Activated naive CD8-positive, alpha-beta T cell (primary cell): ENCODE measurements at regions not wholly inside any gene's neighbourhood (a gene's known extent, or its start where the extent isn't known, plus 50 kb on each side); places are given as distances from the start of the nearest gene placed in this dataset.

Experiments
- H3K27ac Mint-ChIP-seq: one replicate; pipeline ENCODE4 v1.8.0; 2021; ENCODE audit warnings: mixed read lengths
- H3K27me3 Mint-ChIP-seq: one replicate; pipeline ENCODE4 v1.8.0; 2021; ENCODE audit warnings: mixed read lengths
- H3K36me3 Mint-ChIP-seq: one replicate; pipeline ENCODE4 v1.8.0; 2021; ENCODE audit warnings: mixed read lengths
- H3K4me1 Mint-ChIP-seq: one replicate; pipeline ENCODE4 v1.8.0; 2021; ENCODE audit warnings: low read depth, mixed read lengths
- H3K4me3 Mint-ChIP-seq: one replicate; pipeline ENCODE4 v1.8.0; 2021; ENCODE audit warnings: mild to moderate bottlenecking, mixed read lengths
- H3K9me3 Mint-ChIP-seq: one replicate; pipeline ENCODE4 v1.8.0; 2021; ENCODE audit warnings: low read depth, mixed read lengths

- H3K4me1 Mint-ChIP-seq = no peaks in the 10 kb centered on the region
- no peak overlapping the region for H3K27ac Mint-ChIP-seq
- H3K27me3 Mint-ChIP-seq = no peaks in the 10 kb centered on the region
- H3K4me3 Mint-ChIP-seq = no peak overlapping the region
- no peaks in the 10 kb centered on the region for H3K36me3 Mint-ChIP-seq
- H3K9me3 Mint-ChIP-seq = no peaks in the 10 kb centered on the region
Observed at GRCh38 chr22:48738204-48738980, 1089.3 kb downstream of the BRD1 start.

GRCh38 chr22:48737461-48738203, 1090.0 kb downstream of the BRD1 start:
- no peaks in the 10 kb centered on the region for H3K36me3 Mint-ChIP-seq
- no peak overlapping the region for H3K27ac Mint-ChIP-seq
- no peaks in the 10 kb centered on the region for H3K4me1 Mint-ChIP-seq
- no peaks in the 10 kb centered on the region for H3K27me3 Mint-ChIP-seq
- H3K9me3 Mint-ChIP-seq = no peaks in the 10 kb centered on the region
- H3K4me3 Mint-ChIP-seq = no peak overlapping the region

- H3K4me3 Mint-ChIP-seq = no peak overlapping the region
- no peaks in the 10 kb centered on the region for H3K4me1 Mint-ChIP-seq
- no peaks in the 10 kb centered on the region for H3K9me3 Mint-ChIP-seq
- no peak overlapping the region for H3K27ac Mint-ChIP-seq
- H3K36me3 Mint-ChIP-seq = no peaks in the 10 kb centered on the region
- no peaks in the 10 kb centered on the region for H3K27me3 Mint-ChIP-seq
Observed at GRCh38 chr22:48736593-48737460, 1090.8 kb downstream of the BRD1 start.

- no peak overlapping the region for H3K4me3 Mint-ChIP-seq
- H3K36me3 Mint-ChIP-seq = no peaks in the 10 kb centered on the region
- no peaks in the 10 kb centered on the region for H3K27me3 Mint-ChIP-seq
- no peaks in the 10 kb centered on the region for H3K9me3 Mint-ChIP-seq
- no peaks in the 10 kb centered on the region for H3K4me1 Mint-ChIP-seq
- H3K27ac Mint-ChIP-seq = no peak overlapping the region
Observed at GRCh38 chr22:48734961-48735360, 1092.7 kb downstream of the BRD1 start.

- Mint-ChIP-seq H3K27me3 (no peaks in the 10 kb centered on the region), H3K4me1 (no peaks in the 10 kb centered on the region), H3K36me3 (no peaks in the 10 kb centered on the region), H3K27ac (no peak overlapping the region), H3K4me3 (no peak overlapping the region), H3K9me3 (no peaks in the 10 kb centered on the region)
Observed at GRCh38 chr22:48734359-48734758, 1093.3 kb downstream of the BRD1 start.

GRCh38 chr22:48729499-48730171, 1098.0 kb downstream of the BRD1 start:
- Mint-ChIP-seq H3K36me3 (peaks cover 2% of the 10 kb centered on the region), H3K9me3 (peaks cover 15% of the 10 kb centered on the region), H3K4me3 (no peak overlapping the region), H3K27ac (no peak overlapping the region), H3K27me3 (peaks cover 2% of the 10 kb centered on the region), H3K4me1 (no peaks in the 10 kb centered on the region)

- Mint-ChIP-seq H3K4me3 (no peak overlapping the region), H3K9me3 (peaks cover 15% of the 10 kb centered on the region), H3K27me3 (peaks cover 2% of the 10 kb centered on the region), H3K4me1 (no peaks in the 10 kb centered on the region), H3K36me3 (peaks cover 2% of the 10 kb centered on the region), H3K27ac (no peak overlapping the region)
Observed at GRCh38 chr22:48727454-48728058, 1100.1 kb downstream of the BRD1 start.

GRCh38 chr22:48724899-48725298, 1102.8 kb downstream of the BRD1 start:
- Mint-ChIP-seq H3K9me3 (peaks cover 15% of the 10 kb centered on the region), H3K36me3 (peaks cover 2% of the 10 kb centered on the region), H3K4me1 (no peaks in the 10 kb centered on the region), H3K27ac (no peak overlapping the region), H3K27me3 (peaks cover 5% of the 10 kb centered on the region), H3K4me3 (no peak overlapping the region)

GRCh38 chr22:48722661-48723060, 1105.0 kb downstream of the BRD1 start:
- H3K9me3 Mint-ChIP-seq = peaks cover 10% of the 10 kb centered on the region
- no peaks in the 10 kb centered on the region for H3K4me1 Mint-ChIP-seq
- no peak overlapping the region for H3K4me3 Mint-ChIP-seq
- peaks cover 2% of the 10 kb centered on the region for H3K36me3 Mint-ChIP-seq
- H3K27ac Mint-ChIP-seq = no peak overlapping the region
- H3K27me3 Mint-ChIP-seq = peaks cover 3% of the 10 kb centered on the region

- no peaks in the 10 kb centered on the region for H3K36me3 Mint-ChIP-seq
- H3K27me3 Mint-ChIP-seq = peaks cover 3% of the 10 kb centered on the region
- H3K27ac Mint-ChIP-seq = no peak overlapping the region
- no peaks in the 10 kb centered on the region for H3K4me1 Mint-ChIP-seq
- H3K4me3 Mint-ChIP-seq = no peak overlapping the region
- H3K9me3 Mint-ChIP-seq = no peaks in the 10 kb centered on the region
Observed at GRCh38 chr22:48721395-48721669, 1106.3 kb downstream of the BRD1 start.

GRCh38 chr22:48720662-48721394, 1106.8 kb downstream of the BRD1 start:
- no peaks in the 10 kb centered on the region for H3K9me3 Mint-ChIP-seq

GRCh38 chr22:48719978-48720661, 1107.6 kb downstream of the BRD1 start:
- Mint-ChIP-seq H3K9me3 (no peaks in the 10 kb centered on the region), H3K27ac (no peak overlapping the region), H3K36me3 (no peaks in the 10 kb centered on the region)

More at GRCh38 chr22:48720662-48721394, 1106.8 kb downstream of the BRD1 start:
- Mint-ChIP-seq H3K4me3 (no peak overlapping the region), H3K27ac (no peak overlapping the region), H3K36me3 (no peaks in the 10 kb centered on the region), H3K4me1 (no peaks in the 10 kb centered on the region), H3K27me3 (peaks cover 3% of the 10 kb centered on the region)

GRCh38 chr22:48718818-48719500, 1108.7 kb downstream of the BRD1 start:
- Mint-ChIP-seq H3K4me3 (no peak overlapping the region), H3K27ac (no peak overlapping the region), H3K36me3 (no peaks in the 10 kb centered on the region), H3K9me3 (no peaks in the 10 kb centered on the region), H3K4me1 (no peaks in the 10 kb centered on the region), H3K27me3 (peaks cover 3% of the 10 kb centered on the region)

More at GRCh38 chr22:48719978-48720661, 1107.6 kb downstream of the BRD1 start:
- H3K4me3 Mint-ChIP-seq = no peak overlapping the region
- H3K4me1 Mint-ChIP-seq = no peaks in the 10 kb centered on the region
- H3K27me3 Mint-ChIP-seq = peaks cover 3% of the 10 kb centered on the region
